ENCODE measurements at regions not wholly inside any gene's neighbourhood (a gene's known extent, or its start where the extent isn't known, plus 50 kb on each side); places are given as distances from the start of the nearest gene placed in this dataset.

DNA sequence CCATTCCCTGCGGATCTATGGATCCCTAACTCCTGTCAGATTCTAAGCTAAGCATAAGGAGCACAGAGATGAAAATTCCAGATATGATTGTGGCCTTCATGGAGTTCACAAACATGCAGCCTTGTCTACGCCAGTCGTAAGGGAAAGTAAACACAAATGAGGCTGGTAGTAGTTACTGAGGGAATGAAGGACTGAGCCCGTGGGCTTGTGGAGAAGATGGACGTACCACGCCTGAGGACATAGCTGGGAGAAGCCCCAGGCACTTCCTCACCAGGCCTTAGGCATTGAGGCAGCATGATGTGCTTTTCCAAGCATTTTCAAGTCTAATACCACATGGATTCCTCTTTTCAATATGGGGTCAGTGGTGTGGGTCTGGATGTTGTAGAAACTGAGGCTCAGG is 515.2 kb downstream of the BCL11B start:
- no peak for DNase-seq

DNA sequence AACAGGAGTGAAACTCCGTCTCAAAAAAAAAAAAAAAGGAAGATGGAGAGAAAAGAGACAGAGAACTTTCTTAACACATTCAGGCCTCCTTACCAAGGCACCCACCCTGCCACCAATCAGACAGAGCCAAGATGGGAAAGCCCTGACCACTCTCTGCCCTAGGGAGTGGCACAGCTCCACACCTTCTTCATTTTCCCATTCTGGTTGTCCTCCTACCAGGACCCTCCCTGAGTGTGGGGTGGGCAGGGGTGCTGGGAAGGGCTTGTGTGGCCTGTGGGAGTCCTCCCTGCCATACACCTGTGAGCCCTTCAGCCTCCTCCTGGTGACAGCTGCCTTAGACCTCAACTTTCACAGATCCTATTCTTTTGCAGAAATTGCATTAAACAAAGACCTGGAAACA is 513.6 kb downstream of the BCL11B start:
- no peak for DNase-seq

GRCh38 chr14:98761993-98762392 is 510.0 kb downstream of the BCL11B start:
- no peak for DNase-seq

DNA sequence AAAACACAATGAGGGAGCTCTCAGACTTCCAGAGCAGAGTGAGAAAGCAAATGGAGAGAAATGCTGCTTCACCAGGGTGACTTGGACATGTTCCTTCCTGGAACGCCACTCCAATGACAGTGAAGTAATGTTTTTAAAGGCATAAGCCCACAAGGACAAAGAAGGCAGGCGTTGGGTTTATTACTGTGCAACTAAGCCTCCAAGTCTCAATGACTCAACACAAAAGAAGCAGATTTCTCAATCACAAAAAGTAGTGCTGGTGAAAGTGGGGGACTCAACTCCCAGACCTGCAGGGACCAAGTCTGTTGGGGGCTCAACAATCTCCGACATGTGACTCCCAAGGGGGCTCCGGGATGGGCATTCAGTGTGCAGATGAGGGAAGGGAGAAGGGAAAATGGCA is 505.2 kb downstream of the BCL11B start:
- DNase-seq, result no peak

- DNase-seq, result no peak
Measured at GRCh38 chr14:98769326-98769725, 502.7 kb downstream of the BCL11B start.

GRCh38 chr14:98770151-98770550 is 501.8 kb downstream of the BCL11B start:
- no peak for DNase-seq

DNA sequence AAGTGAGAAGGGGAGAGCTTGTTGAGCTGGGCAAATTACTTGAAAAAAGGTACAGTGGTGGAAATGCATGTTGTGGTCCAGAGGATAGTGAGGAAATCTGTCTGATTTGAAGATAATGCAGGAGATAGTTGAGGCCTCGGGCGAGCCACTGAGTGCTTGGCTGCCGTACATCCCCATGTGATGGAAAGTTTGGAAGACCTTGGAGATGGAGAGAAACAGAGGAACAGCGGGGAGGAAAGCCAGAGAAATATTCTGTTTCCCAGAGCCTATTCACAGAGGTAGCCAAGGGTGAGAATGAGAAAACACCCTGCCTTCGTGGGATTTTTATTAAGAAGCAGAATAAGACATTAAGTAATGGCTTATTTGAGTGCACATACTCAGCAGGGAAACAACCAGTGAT is 498.2 kb downstream of the BCL11B start:
- DNase-seq, result no peak

DNA sequence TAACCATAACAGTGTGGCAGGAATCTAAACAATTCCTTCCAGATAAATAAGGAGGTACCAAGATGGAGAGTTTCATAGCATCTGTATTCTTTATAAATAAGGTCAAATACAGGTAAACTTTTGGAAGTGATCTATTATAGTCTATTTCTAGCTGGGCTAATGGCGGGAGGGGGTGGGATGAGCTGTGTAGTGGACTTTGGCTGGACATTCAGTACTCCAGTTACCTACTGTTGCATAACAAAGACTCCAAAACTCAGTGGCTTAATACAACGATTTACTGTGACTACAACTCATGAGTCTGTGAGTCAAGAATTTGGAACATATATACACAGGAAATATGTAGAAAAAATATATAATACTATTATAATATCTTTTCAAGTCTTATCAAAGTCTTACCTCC is 496.1 kb downstream of the BCL11B start:
- DNase-seq, result no peak

- no peak for DNase-seq
Measured at GRCh38 chr14:98782062-98782461, 489.9 kb downstream of the BCL11B start.

GRCh38 chr14:98785578-98785977 is 486.4 kb downstream of the BCL11B start:
- DNase-seq, result no peak

- no peak for DNase-seq
Measured at GRCh38 chr14:98786456-98786855, 485.5 kb downstream of the BCL11B start.

GRCh38 chr14:98791661-98792060 is 480.3 kb downstream of the BCL11B start:
- DNase-seq, result no peak

GRCh38 chr14:98792171-98792570 is 479.8 kb downstream of the BCL11B start:
- no peak for DNase-seq

DNA sequence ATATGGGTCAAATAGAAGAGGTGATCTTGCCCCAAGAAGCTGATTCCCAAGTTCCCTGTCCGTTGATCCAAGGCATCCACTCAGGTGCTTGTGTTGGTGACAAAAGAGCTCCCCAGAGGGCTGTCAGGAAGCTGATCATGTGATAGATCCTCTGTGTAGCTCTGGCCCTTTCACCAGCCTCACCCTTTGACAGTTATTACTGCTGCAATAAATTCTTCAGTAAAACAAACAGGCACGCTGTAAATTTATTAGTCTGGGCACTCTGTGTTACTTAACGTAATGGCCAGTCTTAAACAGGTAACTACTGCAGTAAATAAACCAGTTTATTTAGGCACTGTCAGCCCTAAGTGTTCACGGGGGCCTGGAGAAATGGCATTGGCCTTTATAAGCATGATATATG is 473.9 kb downstream of the BCL11B start:
- no peak for DNase-seq

GRCh38 chr14:98799891-98800290 is 472.1 kb downstream of the BCL11B start:
- no peak for DNase-seq

- DNase-seq, result no peak
Measured at GRCh38 chr14:98802044-98802443, 470.0 kb downstream of the BCL11B start.

DNA sequence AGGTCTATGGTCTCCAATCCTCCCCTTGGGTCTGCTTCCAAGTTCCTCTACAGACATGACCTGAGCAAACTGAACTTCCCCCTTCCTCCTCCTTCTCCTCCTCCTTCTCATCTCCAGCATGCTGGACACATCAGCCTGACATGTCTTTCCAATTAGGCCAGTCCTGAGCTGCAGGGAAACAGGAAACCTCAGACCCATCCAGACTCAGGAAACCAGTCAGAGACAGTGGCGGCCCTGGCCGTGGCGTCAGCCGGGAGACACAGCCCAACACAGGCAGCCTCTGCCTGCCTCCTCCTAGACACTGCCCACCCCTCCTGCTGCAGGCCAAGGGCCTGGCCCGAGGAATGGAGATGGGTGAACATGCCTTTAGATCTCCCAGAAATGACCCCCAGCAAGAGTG is 468.8 kb downstream of the BCL11B start:
- no peak for DNase-seq

DNA sequence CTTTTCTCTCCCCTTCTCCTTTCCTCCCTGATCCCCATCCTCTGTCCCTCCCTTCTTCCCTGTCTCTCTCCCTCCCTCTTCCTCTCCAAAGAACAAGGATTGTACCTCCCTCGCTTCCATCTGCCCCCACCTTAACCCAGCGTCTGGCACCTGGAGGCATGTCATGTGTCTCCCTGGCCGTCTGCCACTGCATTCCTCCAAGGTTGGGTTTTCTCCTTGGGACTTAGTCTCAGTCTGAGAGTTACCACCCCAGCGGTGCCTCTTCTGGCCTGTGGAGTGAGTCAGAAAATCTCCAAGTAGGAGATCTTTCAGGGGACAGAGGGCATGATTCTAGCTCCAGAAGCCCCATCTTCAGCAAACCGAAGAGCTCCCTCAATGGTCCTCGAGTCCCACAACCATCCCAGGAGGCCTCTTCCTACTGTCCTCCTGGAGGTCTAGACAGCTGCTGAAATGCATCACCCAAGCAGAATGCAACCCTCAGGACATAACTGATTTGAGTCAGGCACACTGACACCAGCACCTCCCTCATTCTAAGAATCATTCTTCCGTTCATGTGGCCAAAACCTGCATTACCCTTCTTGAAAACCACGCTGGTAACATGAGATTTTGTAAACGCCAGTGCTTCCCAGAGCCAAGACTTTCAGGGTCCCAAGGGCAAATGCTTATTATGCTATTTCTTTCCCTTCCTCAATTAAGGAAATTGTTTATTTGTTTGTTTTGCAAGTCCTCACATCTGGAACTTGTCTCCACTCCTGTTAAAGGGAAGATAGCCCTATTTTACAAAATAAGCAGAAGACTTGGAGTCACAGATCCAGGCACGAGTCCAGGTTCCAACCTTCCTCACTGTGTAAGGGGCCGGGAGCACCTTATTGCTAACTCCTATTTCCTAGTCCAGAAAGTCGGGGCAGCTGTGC is 463.2 kb downstream of the BCL11B start:
- DNase-seq, result no peak

GRCh38 chr14:98816195-98816594 is 455.8 kb downstream of the BCL11B start:
- DNase-seq, result no peak

DNA sequence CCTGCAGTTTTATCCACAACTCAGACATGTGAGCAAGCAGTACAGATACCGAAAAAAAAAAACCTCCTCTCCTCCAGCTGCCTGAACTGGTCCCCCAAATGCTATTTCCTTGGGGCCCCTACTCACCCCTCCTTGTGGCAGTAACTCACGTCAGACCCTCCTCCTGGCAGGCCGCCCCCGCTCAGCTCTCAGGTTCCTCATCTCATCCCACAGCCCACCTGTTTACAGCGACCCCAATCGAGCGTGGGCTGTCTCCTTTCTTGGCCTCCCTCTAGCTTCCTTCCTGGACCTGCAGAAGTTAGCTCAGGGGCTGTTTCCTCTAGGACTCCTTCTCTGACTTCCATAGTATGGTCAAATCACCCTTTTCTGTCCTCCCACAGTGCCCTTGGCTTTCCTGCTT is 455.3 kb downstream of the BCL11B start:
- DNase-seq, result no peak

DNA sequence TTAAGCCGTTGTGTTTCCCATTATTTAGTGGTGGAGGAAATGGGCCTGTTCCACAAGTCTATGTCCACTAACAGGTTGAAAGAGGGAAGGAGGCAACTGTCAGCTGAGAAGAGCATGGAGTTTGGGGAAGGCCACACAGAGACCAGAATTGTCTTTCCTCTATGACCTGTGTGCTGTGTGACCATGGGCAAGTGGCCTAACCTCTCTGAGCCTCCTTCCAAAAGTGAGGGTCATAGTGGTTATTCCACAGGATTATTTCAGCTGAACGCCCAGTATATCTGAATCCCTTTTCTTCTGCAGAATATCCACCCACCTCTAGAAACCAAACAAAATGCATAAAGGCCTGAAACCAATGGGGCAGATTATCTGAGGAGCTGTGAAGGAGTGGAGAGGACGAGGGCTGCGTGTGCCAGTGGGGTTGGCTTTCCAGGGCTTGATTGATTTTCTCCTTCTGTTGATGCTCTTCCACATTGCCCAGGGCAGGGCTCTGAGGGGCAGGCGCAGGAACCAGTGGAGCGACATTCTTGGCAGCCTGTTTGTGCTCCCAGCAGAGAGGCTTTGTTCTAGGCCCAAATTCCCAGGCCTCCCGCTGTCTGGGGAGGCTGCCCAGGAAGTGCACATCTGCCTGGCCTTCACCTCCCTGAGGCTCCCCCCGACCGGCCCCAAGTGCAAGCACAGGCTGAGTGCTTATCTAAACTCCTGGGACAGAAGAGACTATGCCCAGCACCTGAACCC is 452.7 kb downstream of the BCL11B start:
- DNase-seq, result no peak

- DNase-seq, result no peak
Measured at GRCh38 chr14:98819867-98820206, 452.2 kb downstream of the BCL11B start.

DNA sequence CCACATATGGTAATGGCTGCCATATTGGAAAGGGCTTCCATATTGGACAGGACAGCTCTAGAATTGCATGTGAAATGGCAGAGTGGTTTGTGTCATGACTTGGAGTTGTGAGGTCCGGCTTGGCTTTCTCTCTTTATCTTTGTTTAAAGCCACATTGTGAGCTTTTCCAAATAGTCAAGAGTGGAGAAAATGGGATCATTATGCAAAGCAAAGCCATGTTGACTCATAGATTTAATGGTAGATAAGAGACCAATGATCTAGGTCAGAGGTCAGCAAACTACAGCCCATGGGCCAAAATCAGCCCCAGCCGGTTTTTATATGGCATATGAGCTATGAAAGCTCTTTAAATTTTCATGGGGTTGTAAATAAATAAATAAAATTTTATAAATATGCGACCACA is 449.1 kb downstream of the BCL11B start:
- no peak for DNase-seq

GRCh38 chr14:98826618-98827017 is 445.4 kb downstream of the BCL11B start:
- no peak for DNase-seq

DNA sequence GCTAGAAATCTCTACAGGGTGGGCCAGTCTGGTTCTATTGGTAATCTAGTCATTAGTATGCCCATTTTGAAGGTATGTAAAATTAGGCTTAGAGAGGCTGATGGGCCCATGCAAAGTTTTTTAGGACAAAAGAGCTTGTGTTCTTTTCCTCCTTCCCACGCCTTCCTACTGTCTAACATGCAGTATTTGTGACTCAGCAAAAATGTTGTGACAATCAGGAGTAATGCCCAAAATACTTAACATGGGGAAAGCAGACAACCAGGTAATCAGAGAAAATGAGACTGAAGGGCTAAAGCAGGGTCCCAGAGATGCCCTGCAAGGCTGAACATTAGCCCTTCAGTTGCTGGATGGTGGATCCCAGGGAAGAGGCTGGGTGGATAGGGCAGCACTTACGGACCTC is 437.9 kb downstream of the BCL11B start:
- no peak for DNase-seq

All from HCEC 1CT (cell line).